GM12872 (cell line): ENCODE measurements at regions not wholly inside any gene's neighbourhood (a gene's known extent, or its start where the extent isn't known, plus 50 kb on each side); places are given as distances from the start of the nearest gene placed in this dataset.

Experiments
- TF ChIP-seq, protein P1 (sequence below): IDR thresholded peaks from 3 replicates; pipeline ENCODE4 v1.5.1; 2011; ENCODE audit warnings: low read depth, mild to moderate bottlenecking, low read length, moderate library complexity; ENCODE audit not compliant: insufficient read depth

DNA sequence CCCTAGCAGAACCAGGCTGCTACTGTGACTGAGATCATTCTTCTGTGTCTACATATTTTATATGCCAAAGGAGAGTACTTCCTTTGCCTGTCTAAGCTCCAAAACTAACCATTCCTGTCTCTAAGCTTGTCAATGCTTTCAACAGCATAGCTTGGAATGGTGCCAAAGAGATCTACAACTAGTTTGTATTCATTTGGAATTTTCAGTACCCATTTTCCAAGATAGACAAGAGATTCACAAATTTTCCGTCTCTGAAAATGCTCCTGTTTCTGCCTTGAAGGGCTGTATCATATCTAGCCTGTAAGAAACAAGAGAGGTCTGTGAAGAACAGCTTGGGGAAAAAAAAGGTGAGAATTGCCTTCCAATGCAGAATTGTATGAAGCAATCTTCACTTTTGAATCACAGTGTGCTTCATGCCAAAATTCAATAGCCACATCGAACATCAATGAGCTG is 334.4 kb upstream of the ACTBL2 start:
- TF ChIP-seq, protein P1, sequence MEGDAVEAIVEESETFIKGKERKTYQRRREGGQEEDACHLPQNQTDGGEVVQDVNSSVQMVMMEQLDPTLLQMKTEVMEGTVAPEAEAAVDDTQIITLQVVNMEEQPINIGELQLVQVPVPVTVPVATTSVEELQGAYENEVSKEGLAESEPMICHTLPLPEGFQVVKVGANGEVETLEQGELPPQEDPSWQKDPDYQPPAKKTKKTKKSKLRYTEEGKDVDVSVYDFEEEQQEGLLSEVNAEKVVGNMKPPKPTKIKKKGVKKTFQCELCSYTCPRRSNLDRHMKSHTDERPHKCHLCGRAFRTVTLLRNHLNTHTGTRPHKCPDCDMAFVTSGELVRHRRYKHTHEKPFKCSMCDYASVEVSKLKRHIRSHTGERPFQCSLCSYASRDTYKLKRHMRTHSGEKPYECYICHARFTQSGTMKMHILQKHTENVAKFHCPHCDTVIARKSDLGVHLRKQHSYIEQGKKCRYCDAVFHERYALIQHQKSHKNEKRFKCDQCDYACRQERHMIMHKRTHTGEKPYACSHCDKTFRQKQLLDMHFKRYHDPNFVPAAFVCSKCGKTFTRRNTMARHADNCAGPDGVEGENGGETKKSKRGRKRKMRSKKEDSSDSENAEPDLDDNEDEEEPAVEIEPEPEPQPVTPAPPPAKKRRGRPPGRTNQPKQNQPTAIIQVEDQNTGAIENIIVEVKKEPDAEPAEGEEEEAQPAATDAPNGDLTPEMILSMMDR, result no peak

DNA sequence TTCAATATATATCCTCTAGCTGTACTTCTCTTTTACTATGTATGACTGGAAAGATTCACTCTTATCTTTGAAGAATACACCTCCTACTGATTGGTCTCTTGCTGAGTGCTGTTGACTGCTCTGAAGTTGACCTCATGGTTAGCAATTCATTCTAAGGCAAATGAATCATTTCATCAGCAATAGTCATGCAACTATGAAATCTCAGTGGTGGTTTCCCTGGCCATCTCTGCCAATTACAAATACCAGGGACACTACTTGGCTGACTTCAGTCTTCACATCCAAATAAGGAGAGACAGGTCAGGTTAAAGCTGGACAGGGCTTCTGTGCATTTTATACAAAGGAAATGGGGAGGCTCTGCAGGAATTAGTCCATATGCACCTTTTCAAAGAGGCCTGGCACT is 333.5 kb upstream of the ACTBL2 start:
- TF ChIP-seq, protein P1, result no peak

DNA sequence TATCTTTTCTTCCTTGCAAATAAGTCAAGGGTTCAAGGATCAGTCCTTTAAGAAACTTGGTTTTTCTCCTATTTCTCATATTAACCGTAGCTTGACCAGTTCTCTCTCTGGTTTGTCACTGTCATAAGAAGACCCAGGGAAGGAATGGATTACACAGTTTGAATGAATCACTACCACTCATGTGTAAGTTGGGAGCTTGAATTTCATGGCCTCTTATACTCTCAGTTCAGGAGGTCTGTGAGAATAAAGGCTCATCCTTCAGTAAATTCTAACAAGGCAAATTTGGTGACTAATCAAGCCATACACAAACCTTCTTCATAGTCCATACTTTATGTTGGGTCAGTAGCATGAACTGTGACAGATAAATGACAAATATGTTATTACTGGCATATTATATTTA is 323.1 kb upstream of the ACTBL2 start:
- TF ChIP-seq, protein P1, result no peak

DNA sequence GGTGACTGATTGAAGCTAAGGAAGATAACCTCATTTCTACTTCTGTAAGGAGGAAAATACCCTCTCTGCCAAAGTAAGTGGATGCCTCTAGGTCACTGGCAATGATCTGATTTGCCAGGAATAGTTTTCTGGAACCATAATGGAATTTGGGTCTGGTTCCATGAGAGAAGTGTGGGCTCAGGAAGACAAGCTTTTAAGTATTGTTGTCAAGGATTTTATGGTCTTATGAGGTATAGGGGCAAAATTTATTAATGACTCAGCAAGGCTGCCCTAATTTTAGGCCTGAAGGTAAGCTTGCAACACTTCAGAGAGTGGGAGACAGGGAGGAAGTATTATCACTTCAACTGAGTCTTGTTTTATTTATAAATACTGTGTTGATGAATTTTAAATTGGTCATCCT is 322.6 kb upstream of the ACTBL2 start:
- TF ChIP-seq, protein P1, result no peak

DNA sequence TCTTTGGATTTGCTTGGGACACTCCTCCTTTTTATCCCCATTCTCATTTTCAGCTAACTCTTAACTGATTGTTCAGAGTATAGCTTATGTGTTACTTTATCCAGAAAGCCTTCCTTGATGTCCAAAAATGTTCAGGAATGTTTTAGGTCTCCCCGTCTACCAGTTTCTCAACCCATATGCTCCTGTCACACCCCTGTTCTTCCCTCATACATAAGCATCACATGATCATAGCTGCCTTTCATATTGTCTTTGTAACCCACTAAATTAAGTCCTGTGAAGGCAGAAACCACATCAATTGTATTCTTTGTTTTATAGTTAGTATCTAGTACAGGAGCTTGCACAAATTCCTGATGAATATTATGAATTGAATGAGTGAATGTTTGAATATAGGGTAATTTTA is 321.9 kb upstream of the ACTBL2 start:
- TF ChIP-seq, protein P1, result no peak

DNA sequence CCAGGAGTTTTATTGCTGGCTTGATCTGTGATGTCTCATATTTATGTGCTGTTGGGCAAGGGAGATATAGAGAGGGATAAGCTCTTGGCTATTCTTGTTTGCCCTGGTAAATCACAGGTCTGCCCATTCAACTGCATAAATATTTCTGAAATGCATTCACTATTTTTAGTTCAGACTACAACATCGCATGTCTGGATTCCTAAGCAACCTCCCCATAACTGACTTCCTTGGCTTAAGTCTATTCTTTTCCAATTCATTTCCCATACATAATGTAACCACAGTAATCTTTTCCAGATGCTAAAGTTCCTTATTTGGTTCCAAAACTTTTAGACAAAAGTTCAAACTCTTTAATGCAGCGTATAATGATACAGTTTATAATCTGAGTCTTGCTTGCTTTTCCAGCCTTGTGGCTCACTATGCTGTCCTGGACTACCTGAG is 321.4 kb upstream of the ACTBL2 start:
- TF ChIP-seq, protein P1, result no peak

DNA sequence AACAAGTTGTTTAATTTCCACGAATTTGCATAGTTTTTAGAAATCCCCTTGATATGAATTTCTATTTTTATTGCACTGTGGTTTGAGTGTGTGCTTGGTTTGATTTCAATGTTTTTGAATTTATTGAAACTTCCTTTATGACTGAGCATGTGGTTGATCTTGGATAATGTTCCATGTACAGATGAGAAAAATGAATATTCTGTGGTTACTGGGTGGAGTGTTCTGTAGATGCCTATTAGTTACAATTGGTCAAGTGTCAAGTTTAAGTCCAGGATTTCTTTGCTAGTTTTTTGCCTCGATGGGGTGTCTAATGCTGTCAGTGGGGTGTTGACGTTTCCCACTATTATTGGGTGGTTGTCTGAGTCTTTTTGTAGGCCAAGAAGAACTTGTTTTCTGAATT is 319.5 kb upstream of the ACTBL2 start:
- TF ChIP-seq, protein P1, result no peak

DNA sequence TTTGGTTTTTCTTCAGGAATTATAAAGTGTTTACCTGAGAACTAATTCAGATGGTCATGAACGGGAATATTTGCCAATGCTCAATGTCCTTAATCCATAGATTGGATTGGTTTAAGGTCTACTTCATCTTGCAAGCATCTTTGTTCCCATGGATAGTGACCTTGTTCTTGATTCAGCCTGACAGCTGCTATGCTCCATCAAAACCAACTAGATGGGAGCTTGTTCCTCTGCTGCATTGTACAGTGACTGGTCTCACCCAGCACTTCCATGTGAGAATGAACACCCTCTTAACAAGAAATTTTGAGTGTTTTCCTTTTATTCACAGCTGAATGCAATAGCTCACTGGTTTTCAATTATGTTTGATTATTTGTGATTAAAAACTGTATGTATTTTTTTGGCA is 312.6 kb upstream of the ACTBL2 start:
- TF ChIP-seq, protein P1, result no peak
